Neural cell (in vitro differentiated cells): ENCODE measurements at regions not wholly inside any gene's neighbourhood (a gene's known extent, or its start where the extent isn't known, plus 50 kb on each side); places are given as distances from the start of the nearest gene placed in this dataset.

Experiments used
- EP300 ChIP-seq: fragments of 450-650 bp; conservative IDR thresholded peaks from 2 replicates; pipeline ENCODE4 v1.6.1; 2014; ENCODE audit warnings: antibody characterized with exemption, mild to moderate bottlenecking, moderate library complexity; ENCODE audit not compliant: poor library complexity, severe bottlenecking
- EZH2 ChIP-seq: fragments of 200-600, 300-800 bp; shearing (Covaris generic), sonication (generic); IDR thresholded peaks from 2 replicates; pipeline ENCODE4 v1.6.1; 2014; ENCODE audit warnings: antibody characterized with exemption, low read length, borderline replicate concordance, mild to moderate bottlenecking; ENCODE audit not compliant: insufficient read depth, poor library complexity, severe bottlenecking
- MXI1 ChIP-seq: fragments of 450-650 bp; conservative IDR thresholded peaks from 2 replicates; pipeline ENCODE4 v1.6.1; 2014; ENCODE audit warnings: antibody characterized with exemption, mild to moderate bottlenecking; ENCODE audit not compliant: poor library complexity, severe bottlenecking
- POLR2AphosphoS5 ChIP-seq: IDR thresholded peaks from 2 replicates; pipeline ENCODE4 v1.6.1; 2012
- RAD21 ChIP-seq: fragments of 450-650 bp; conservative IDR thresholded peaks from 2 replicates; pipeline ENCODE4 v1.6.1; 2014; ENCODE audit warnings: antibody characterized with exemption, mild to moderate bottlenecking, moderate library complexity
- REST ChIP-seq: IDR thresholded peaks from 2 replicates; pipeline ENCODE4 v1.6.1; 2012; ENCODE audit warnings: borderline replicate concordance
- SMC3 ChIP-seq: fragments of 450-650 bp; conservative IDR thresholded peaks from 2 replicates; pipeline ENCODE4 v1.6.1; 2014; ENCODE audit warnings: antibody characterized with exemption, mild to moderate bottlenecking, moderate library complexity; ENCODE audit not compliant: poor library complexity
- TAF1 ChIP-seq: IDR thresholded peaks from 2 replicates; pipeline ENCODE4 v1.6.1; 2012; ENCODE audit warnings: low read depth
- TF ChIP-seq, protein P1 (sequence below): fragments of 450-650 bp; IDR thresholded peaks from 2 replicates; pipeline ENCODE4 v1.5.1; 2014; ENCODE audit warnings: antibody characterized with exemption, mild to moderate bottlenecking, moderate library complexity; ENCODE audit not compliant: poor library complexity, severe bottlenecking

GRCh38 chr7:46954181-46954580 lies 627.7 kb downstream of the TNS3 start:
- TF ChIP-seq POLR2AphosphoS5 (no peak), EP300 (no peak), SMC3 (no peak), TAF1 (no peak), REST (no peak), EZH2 (no peak), MXI1 (no peak), RAD21 (no peak)
- TF ChIP-seq, protein P1, sequence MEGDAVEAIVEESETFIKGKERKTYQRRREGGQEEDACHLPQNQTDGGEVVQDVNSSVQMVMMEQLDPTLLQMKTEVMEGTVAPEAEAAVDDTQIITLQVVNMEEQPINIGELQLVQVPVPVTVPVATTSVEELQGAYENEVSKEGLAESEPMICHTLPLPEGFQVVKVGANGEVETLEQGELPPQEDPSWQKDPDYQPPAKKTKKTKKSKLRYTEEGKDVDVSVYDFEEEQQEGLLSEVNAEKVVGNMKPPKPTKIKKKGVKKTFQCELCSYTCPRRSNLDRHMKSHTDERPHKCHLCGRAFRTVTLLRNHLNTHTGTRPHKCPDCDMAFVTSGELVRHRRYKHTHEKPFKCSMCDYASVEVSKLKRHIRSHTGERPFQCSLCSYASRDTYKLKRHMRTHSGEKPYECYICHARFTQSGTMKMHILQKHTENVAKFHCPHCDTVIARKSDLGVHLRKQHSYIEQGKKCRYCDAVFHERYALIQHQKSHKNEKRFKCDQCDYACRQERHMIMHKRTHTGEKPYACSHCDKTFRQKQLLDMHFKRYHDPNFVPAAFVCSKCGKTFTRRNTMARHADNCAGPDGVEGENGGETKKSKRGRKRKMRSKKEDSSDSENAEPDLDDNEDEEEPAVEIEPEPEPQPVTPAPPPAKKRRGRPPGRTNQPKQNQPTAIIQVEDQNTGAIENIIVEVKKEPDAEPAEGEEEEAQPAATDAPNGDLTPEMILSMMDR = no peak
